Subcutaneous abdominal adipose tissue (tissue), 5 donors: ENCODE measurements at regions not wholly inside any gene's neighbourhood (a gene's known extent, or its start where the extent isn't known, plus 50 kb on each side); places are given as distances from the start of the nearest gene placed in this dataset.
A peak's percentile ranks its signal among the peaks of the same experiment; 100 is the strongest.

Experiments
- H3K27ac ChIP-seq: one replicate; pipeline ENCODE4 v1.7.0; 2013; ENCODE audit warnings: low read depth, mild to moderate bottlenecking, inconsistent platforms, low read length, moderate library complexity
- H3K27me3 ChIP-seq, 5 donors: one replicate each; pipeline ENCODE4 v1.7.0; 2013; ENCODE audit warnings: low read length in 5 of 5, inconsistent platforms in 1 of 5; ENCODE audit not compliant: control insufficient read depth in 5 of 5, insufficient read depth in 4 of 5
- H3K36me3 ChIP-seq, 5 donors: one replicate each; pipeline ENCODE4 v1.7.0; 2013; ENCODE audit warnings: low read length in 5 of 5; ENCODE audit not compliant: control insufficient read depth in 5 of 5, insufficient read depth in 5 of 5
- H3K4me1 ChIP-seq, 5 donors: one replicate each; pipeline ENCODE4 v1.7.0; 2013; ENCODE audit warnings: low read length in 5 of 5, mild to moderate bottlenecking in 3 of 5, moderate library complexity in 1 of 5; ENCODE audit not compliant: control insufficient read depth in 5 of 5, insufficient read depth in 5 of 5
- H3K4me3 ChIP-seq, 5 donors: one replicate each; pipeline ENCODE4 v1.7.0; 2013; ENCODE audit warnings: low read length in 5 of 5, low read depth in 1 of 5
- H3K9ac ChIP-seq, 5 donors: one replicate each; pipeline ENCODE4 v1.7.0; 2013; ENCODE audit warnings: low read length in 5 of 5, mild to moderate bottlenecking in 4 of 5, moderate library complexity in 3 of 5
- H3K9me3 ChIP-seq, 5 donors: one replicate each; pipeline ENCODE4 v1.7.0; 2013; ENCODE audit warnings: low read length in 5 of 5; ENCODE audit not compliant: control insufficient read depth in 5 of 5
- donor health status: healthy.
- donor health status: healthy.
- donor health status: healthy.
- donor health status: healthy.
- donor health status: healthy.

- Histone ChIP-seq H3K9ac (no peak overlapping the region), H3K4me1 (peaks cover 2 to 24% (median 16%) of the 10 kb centered on the region in 5 donors), H3K36me3 (no peaks in the 10 kb centered on the region), H3K27ac (no peak overlapping the region), H3K4me3 (no peak overlapping the region), H3K9me3 (no peaks in the 10 kb centered on the region), H3K27me3 (peaks cover 0 to 3% (median 0%) of the 10 kb centered on the region in 5 donors)
These were observed 149.4 kb downstream of the MACROH2A1 start for GRCh38 chr5:135249658-135250057.

- Histone ChIP-seq H3K9ac (no peak overlapping the region), H3K36me3 (no peaks in the 10 kb centered on the region), H3K4me3 (no peak overlapping the region), H3K27me3 (no peaks in the 10 kb centered on the region), H3K27ac (no peak overlapping the region), H3K4me1 (peaks cover 2 to 33% (median 23%) of the 10 kb centered on the region in 5 donors), H3K9me3 (no peaks in the 10 kb centered on the region)
These were observed 150.2 kb downstream of the MACROH2A1 start for GRCh38 chr5:135248801-135249231.

- Histone ChIP-seq H3K27me3 (no peaks in the 10 kb centered on the region), H3K4me1 (peaks cover 13 to 49% (median 39%) of the 10 kb centered on the region in 5 donors), H3K27ac (no peak overlapping the region), H3K9me3 (no peaks in the 10 kb centered on the region), H3K4me3 (peak overlapping the region in 1 of 5 donors; percentile 6), H3K9ac (no peak overlapping the region), H3K36me3 (no peaks in the 10 kb centered on the region)
These were observed 151.9 kb downstream of the MACROH2A1 start for GRCh38 chr5:135246923-135247795.

- no peaks in the 10 kb centered on the region for H3K36me3 ChIP-seq
- no peak overlapping the region for H3K27ac ChIP-seq
- H3K4me1 ChIP-seq, result peaks cover 15 to 55% (median 45%) of the 10 kb centered on the region in 5 donors
- no peak overlapping the region for H3K9ac ChIP-seq
- no peaks in the 10 kb centered on the region for H3K9me3 ChIP-seq
- no peaks in the 10 kb centered on the region for H3K27me3 ChIP-seq
- H3K4me3 ChIP-seq, result no peak overlapping the region
These were observed 152.5 kb downstream of the MACROH2A1 start for GRCh38 chr5:135246605-135246922.

DNA sequence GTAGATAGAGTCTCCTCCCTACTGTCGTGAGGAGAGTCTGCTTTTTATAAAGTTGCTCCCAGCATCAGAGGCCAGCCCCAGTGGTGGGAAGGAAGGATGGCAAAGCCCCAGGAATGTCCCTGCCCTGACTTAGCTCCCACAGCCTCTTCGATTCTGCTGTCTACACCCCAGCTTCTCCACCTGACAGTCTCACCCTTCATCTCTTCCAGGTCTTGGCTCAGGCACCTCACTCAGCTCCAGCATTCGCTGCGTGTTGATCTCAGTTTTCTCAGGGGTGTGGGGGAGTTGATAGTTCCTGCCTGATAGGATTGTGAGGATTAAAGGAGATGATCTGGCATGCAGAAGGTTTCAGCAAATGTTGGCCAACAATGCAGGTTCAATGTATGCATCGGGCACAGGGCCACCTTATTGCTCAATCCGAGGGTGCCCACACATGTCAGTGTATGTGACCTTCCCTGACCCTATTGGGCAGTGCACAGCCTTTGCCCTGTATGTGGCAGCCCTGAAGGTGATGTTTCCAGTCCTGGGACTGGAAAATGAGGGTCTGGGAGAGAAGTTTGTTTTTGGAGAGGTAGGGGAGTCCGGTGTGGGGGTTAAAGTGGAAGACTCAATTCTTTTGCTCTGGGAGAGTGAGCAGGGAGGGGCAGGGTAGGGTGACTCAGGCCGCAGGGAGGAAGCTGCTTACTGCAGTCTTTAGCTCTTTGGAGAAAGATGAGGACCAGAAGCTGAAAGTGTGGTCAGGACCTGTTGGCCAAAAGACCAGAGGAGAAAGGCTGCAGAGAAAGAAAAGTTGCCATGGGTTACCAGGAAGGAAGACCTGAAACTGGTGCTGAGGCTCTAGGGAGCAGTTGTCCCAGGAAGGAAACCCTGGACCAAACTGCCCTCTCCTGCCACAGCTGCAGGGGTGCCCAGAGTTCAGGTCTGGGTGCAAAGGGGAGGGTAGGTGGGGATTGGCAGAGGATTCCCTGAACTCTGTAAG lies 153.2 kb downstream of the MACROH2A1 start:
- Histone ChIP-seq H3K9ac (no peak overlapping the region), H3K36me3 (no peaks in the 10 kb centered on the region), H3K4me1 (peaks cover 15 to 62% (median 50%) of the 10 kb centered on the region in 5 donors), H3K27me3 (no peaks in the 10 kb centered on the region), H3K4me3 (no peak overlapping the region), H3K27ac (no peak overlapping the region), H3K9me3 (no peaks in the 10 kb centered on the region)

DNA sequence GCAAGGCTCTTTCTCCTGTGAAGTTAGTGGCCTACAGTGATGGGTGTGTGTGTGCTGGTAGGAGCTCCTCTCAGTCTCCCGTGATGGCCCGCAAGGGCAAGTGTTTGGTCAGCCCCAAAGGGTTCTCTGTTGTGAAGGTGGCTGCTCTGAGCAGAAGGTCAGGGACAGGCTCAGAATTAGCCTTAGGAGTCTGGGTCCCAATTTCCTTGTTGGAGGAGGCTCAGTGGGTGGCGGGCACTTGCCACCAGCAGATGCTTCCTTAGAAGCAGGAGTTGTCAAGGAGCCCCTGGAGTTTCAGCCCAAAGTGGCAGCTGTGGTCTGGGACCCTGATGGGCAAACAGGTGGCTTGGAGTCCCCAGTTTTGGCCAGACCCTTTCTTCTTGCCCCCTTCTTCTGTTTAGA lies 154.4 kb downstream of the MACROH2A1 start:
- H3K9ac ChIP-seq, result peak overlapping the region in 2 of 5 donors; percentile 3 to 15
- no peaks in the 10 kb centered on the region for H3K27me3 ChIP-seq
- no peaks in the 10 kb centered on the region for H3K9me3 ChIP-seq
- H3K4me3 ChIP-seq, result no peak overlapping the region
- peaks cover 15 to 72% (median 56%) of the 10 kb centered on the region in 5 donors for H3K4me1 ChIP-seq
- peak overlapping the region; percentile 85 for H3K27ac ChIP-seq
- H3K36me3 ChIP-seq, result no peaks in the 10 kb centered on the region

DNA sequence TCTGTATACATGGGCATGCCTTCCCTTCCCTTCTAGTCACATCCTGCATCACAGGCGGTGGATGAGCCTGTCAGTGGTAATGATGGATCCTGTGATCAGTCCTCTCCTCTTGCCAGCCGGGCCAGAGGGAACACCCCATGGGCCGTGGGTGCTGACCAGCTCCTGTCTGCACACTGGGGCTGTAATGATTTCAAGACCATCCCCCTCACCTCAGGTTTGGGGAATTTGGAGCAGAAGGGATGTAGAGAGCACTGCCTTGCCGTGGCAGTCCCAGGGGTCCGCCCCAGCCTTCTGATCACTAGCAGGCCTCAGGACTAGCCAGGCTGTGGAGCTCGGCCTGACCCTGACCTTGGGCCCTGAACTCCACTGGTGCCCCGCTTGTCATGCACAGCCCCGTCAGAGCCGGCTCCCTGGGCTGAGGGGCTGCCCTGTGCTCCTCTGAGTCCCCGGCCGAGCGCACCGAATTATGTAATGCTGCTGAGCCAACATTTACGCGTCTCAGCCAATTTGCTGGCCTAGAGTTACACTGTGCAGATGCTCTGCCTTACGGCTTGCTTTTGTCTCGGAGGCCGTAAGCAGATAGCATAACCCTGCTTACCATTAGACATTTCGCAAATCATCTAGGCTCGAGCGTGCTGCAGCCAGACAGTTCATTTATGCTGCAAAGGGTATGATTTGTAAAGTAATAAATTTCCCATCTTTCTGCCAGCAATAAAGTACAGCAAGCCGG lies 155.3 kb downstream of the MACROH2A1 start:
- peak overlapping the region; percentile 85 for H3K27ac ChIP-seq
- no peak overlapping the region for H3K4me3 ChIP-seq
- H3K9me3 ChIP-seq, result no peaks in the 10 kb centered on the region
- peak overlapping the region in 4 of 5 donors; percentile 4 to 55 (median 34) for H3K9ac ChIP-seq
- H3K27me3 ChIP-seq, result no peaks in the 10 kb centered on the region
- H3K4me1 ChIP-seq, result peaks cover 15 to 81% (median 64%) of the 10 kb centered on the region in 5 donors
- H3K36me3 ChIP-seq, result no peaks in the 10 kb centered on the region

DNA sequence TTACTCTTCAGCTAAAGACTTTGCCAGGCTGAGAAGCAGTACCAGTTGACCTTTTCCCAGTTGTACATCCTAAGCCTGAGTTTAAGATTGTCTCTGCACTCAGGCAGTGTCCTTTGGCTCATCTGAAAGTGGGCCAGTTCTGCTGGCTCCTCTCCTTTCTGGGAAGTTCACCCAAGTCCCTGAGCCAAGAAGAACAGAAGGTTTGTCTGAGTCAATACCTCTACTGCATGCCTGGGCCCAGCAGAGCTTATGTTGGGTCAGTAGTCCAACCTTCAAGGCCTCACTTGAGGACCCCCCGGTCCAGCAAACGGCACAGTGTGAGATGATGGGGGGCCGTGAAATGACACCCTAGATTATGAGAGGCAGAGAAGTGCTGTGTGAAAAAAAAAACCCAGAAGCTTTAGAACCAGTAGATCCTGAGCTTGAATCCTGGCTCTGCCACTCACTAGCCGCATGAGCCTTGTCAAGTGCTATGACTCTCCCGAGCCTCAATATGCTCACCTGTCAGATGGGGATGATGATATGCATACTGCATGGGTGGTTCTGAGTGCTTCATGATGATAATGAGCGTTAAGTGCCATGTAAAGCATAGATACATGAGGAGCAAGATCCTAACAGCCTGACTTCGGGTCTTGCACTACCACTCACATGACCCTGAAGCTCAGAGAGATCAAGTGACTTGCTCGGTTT lies 156.0 kb downstream of the MACROH2A1 start:
- H3K4me1 ChIP-seq, result peaks cover 15 to 83% (median 65%) of the 10 kb centered on the region in 5 donors
- H3K36me3 ChIP-seq, result no peaks in the 10 kb centered on the region
- peak overlapping the region; percentile 85 for H3K27ac ChIP-seq
- H3K27me3 ChIP-seq, result no peaks in the 10 kb centered on the region
- H3K4me3 ChIP-seq, result no peak overlapping the region
- H3K9ac ChIP-seq, result peak overlapping the region in 3 of 5 donors; percentile 4 to 55 (median 52)
- no peaks in the 10 kb centered on the region for H3K9me3 ChIP-seq
